ENCODE measurements at regions not wholly inside any gene's neighbourhood (a gene's known extent, or its start where the extent isn't known, plus 50 kb on each side); places are given as distances from the start of the nearest gene placed in this dataset.

- 66 to 69% methylated on average over 1 of the region's 1 CpG for WGBS, 2 donors
- TF ChIP-seq EP300 (IDR thresholded peaks at IDR 0.05) (no peak), CTCF (IDR thresholded peaks at IDR 0.05) (no peak), POLR2A (IDR thresholded peaks at IDR 0.05) (no peak)
- H3K27ac ChIP-seq: no peak overlapping the region
- H3K27me3 ChIP-seq: no peaks in the 10 kb centered on the region
- no peak overlapping the region for H3K4me3 ChIP-seq
- no peak for DNase-seq (ENCODE audit: low spot score in 2 of 2)
- no peaks in the 10 kb centered on the region for H3K36me3 ChIP-seq
- H3K4me1 ChIP-seq: no peaks in the 10 kb centered on the region
- H3K9me3 ChIP-seq: no peaks in the 10 kb centered on the region
Measured at GRCh38 chr2:204355688-204356087, 189.6 kb upstream of the PARD3B start.

GRCh38 chr2:204356151-204356641 is 189.1 kb upstream of the PARD3B start:
- WGBS, 2 donors: 62 to 74% methylated on average over 4 of the region's 4 CpGs
- TF ChIP-seq EP300 (IDR thresholded peaks at IDR 0.05) (no peak), CTCF (IDR thresholded peaks at IDR 0.05) (no peak), POLR2A (IDR thresholded peaks at IDR 0.05) (no peak)
- Histone ChIP-seq H3K27me3 (no peaks in the 10 kb centered on the region), H3K27ac (no peak overlapping the region), H3K4me1 (no peaks in the 10 kb centered on the region), H3K4me3 (no peak overlapping the region), H3K36me3 (no peaks in the 10 kb centered on the region), H3K9me3 (no peaks in the 10 kb centered on the region)
- DNase-seq (ENCODE audit: low spot score in 2 of 2): no peak

GRCh38 chr2:204357286-204357685 is 188.0 kb upstream of the PARD3B start:
- Histone ChIP-seq H3K36me3 (no peaks in the 10 kb centered on the region), H3K27me3 (no peaks in the 10 kb centered on the region), H3K27ac (no peak overlapping the region), H3K4me3 (no peak overlapping the region), H3K4me1 (no peaks in the 10 kb centered on the region), H3K9me3 (no peaks in the 10 kb centered on the region)
- TF ChIP-seq EP300 (IDR thresholded peaks at IDR 0.05) (no peak), POLR2A (IDR thresholded peaks at IDR 0.05) (no peak), CTCF (IDR thresholded peaks at IDR 0.05) (no peak)
- no peak for DNase-seq (ENCODE audit: low spot score in 2 of 2)
- 84 to 87% methylated on average over 9 of the region's 9 CpGs for WGBS, 2 donors

GRCh38 chr2:204359076-204359475 is 186.2 kb upstream of the PARD3B start:
- Histone ChIP-seq H3K4me3 (no peak overlapping the region), H3K27me3 (no peaks in the 10 kb centered on the region), H3K36me3 (no peaks in the 10 kb centered on the region), H3K9me3 (no peaks in the 10 kb centered on the region), H3K4me1 (no peaks in the 10 kb centered on the region), H3K27ac (no peak overlapping the region)
- TF ChIP-seq EP300 (IDR thresholded peaks at IDR 0.05) (no peak), POLR2A (IDR thresholded peaks at IDR 0.05) (no peak), CTCF (IDR thresholded peaks at IDR 0.05) (no peak)
- no peak for DNase-seq (ENCODE audit: low spot score in 2 of 2)
- 96 to 100% methylated on average over 1 of the region's 1 CpG for WGBS, 2 donors

GRCh38 chr2:204360218-204361007 is 184.9 kb upstream of the PARD3B start:
- no peaks in the 10 kb centered on the region for H3K4me1 ChIP-seq
- no peak overlapping the region for H3K27ac ChIP-seq
- no peak for TF ChIP-seq EP300 (IDR thresholded peaks at IDR 0.05)
- TF ChIP-seq CTCF (IDR thresholded peaks at IDR 0.05): no peak
- TF ChIP-seq POLR2A (IDR thresholded peaks at IDR 0.05): no peak
- WGBS, 2 donors: 89 to 93% methylated on average over 5 of the region's 5 CpGs
- H3K36me3 ChIP-seq: no peaks in the 10 kb centered on the region
- no peak overlapping the region for H3K4me3 ChIP-seq
- DNase-seq (ENCODE audit: low spot score in 2 of 2): no peak
- H3K27me3 ChIP-seq: no peaks in the 10 kb centered on the region
- H3K9me3 ChIP-seq: no peaks in the 10 kb centered on the region
